ENCODE measurements at regions not wholly inside any gene's neighbourhood (a gene's known extent, or its start where the extent isn't known, plus 50 kb on each side); places are given as distances from the start of the nearest gene placed in this dataset.

- TF ChIP-seq, protein P1, sequence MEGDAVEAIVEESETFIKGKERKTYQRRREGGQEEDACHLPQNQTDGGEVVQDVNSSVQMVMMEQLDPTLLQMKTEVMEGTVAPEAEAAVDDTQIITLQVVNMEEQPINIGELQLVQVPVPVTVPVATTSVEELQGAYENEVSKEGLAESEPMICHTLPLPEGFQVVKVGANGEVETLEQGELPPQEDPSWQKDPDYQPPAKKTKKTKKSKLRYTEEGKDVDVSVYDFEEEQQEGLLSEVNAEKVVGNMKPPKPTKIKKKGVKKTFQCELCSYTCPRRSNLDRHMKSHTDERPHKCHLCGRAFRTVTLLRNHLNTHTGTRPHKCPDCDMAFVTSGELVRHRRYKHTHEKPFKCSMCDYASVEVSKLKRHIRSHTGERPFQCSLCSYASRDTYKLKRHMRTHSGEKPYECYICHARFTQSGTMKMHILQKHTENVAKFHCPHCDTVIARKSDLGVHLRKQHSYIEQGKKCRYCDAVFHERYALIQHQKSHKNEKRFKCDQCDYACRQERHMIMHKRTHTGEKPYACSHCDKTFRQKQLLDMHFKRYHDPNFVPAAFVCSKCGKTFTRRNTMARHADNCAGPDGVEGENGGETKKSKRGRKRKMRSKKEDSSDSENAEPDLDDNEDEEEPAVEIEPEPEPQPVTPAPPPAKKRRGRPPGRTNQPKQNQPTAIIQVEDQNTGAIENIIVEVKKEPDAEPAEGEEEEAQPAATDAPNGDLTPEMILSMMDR (IDR thresholded peaks at IDR 0.05; ENCODE audit: low read length) = no peak
- TF ChIP-seq EZH2 (IDR thresholded peaks at IDR 0.05; ENCODE audit: borderline replicate concordance, low read length) = no peak
Measured at GRCh38 chr1:56399795-56400194, 179.6 kb downstream of the PLPP3 start.
